ENCODE measurements at regions not wholly inside any gene's neighbourhood (a gene's known extent, or its start where the extent isn't known, plus 50 kb on each side); places are given as distances from the start of the nearest gene placed in this dataset.
"Not testable (repeated sequence)": the region's sequence is repeated elsewhere in the genome, so short reads cannot be mapped to it uniquely, and the experiment has no call there.

DNA sequence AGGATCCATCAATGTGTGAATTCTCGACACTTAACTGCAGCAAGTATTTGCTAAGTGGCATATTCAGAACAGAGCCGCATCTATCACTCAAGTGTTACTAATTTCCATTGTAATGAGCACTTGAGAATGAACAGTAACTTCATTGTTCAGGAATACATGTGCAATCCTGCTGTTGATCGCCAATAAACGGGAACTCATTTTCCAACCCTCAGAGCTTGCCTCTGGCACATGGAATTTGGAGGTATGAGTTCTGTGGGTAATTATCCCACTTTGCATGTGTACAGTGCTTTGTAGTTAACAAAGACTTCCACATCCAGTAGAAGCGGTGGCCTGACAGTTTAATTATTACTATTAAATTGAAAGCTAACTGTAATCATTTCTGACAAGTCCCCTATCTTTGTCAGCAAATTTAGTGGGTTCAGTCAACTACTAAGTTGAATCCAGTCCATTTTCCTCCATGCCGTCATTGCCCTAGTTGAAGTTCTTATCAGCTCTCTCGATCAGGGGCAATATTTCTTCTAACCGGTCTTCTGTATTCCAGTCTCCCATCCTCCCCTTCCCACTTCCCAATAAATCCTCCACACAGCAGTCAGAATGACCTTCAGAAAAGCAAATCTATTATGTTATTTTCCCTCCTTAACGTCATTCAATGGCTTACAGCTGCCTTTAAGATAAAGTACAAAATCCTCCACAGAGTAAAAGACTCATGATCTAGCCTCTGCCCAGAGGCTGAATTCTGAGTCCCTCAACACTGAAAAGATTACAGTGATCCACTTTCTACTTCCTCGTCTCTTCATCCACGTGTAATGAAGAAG lies 62.4 kb upstream of the GBA3 start:
- not testable (repeated sequence) for DNase-seq (ENCODE audit: low spot score)

DNA sequence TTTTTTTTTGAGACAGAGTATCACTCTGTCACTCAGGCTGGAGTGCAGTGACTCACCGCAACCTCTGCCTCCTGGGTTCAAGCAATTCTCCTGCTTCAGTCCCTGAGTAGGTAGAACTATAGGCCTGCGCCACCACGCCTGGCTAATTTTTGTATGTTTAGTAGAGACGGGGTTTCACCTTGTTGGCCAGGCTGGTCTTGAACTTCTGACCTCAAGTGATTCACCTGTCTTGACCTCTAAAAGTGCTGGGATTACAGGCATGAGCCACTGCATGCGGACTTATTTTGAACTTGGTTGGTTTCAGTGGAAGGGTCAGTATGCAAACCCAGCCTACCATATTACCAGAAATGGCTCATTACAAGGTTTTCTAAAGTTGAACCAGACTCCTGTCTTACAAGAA lies 61.6 kb upstream of the GBA3 start:
- DNase-seq (ENCODE audit: low spot score) = not testable (repeated sequence)

- DNase-seq (ENCODE audit: low spot score) = no peak
Measured at GRCh38 chr4:22634541-22635181, 58.1 kb upstream of the GBA3 start.

DNA sequence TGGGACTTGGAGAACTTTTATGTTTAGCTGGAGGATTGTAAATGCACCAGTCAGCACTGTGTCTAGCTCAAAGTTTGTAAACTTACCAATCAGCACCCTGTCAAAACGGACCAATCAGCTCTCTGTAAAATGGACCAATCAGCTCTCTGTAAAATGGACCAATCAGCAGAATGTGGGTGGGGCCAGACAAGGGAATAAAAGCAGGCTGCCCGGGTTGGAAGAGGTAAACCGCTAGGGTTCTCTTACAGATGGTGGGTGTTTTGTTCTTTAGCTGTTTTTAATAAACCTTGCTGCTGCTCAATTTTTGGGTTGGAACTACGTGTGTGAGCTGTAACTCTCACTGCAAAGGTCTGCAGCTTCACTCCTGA lies 57.6 kb upstream of the GBA3 start:
- DNase-seq (ENCODE audit: low spot score) = not testable (repeated sequence)

DNA sequence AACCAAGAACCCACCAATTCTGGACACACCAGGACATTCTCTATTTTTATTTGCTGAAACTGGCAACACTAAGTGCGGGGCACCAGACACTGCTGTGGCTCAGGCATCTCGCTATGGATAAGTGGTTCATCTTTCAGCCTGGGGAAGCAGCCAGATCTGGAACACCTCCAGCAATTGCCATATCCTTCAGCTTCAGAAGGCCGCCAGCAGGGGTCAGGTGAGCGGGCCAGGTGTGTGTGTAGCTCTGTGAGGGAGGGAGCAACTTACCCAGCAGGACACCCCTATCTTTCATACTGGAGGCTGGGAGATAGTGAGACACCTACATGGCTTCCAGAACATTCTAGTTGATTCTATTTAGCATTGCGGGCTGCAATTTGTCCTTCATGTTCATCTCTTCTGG lies 57.0 kb upstream of the GBA3 start:
- DNase-seq (ENCODE audit: low spot score) = no peak

DNA sequence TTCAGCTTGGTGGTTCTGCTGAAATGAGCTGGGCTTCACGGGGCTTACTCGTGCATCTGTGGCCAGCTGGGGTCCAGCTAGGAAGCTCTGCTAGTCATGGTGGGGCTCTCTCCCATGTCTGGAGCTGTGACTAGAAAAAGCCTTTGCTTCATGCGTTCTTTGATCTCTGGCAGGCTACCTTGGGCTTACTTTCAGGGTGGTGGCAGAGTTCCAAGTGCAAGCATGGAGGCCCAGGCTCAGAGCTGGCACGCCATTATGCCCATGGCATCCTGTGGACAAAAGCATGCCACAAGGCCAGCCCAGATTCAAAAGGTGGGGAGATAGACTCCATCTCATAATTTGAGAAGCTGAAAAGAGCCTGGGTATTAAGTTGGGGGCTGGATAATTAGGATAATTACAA lies 55.4 kb upstream of the GBA3 start:
- no peak for DNase-seq (ENCODE audit: low spot score)

Measured in CD4-positive, alpha-beta T cell treated with Interleukin-6 at 100 ng/mL for 8 hours (primary cell).